ENCODE measurements at regions not wholly inside any gene's neighbourhood (a gene's known extent, or its start where the extent isn't known, plus 50 kb on each side); places are given as distances from the start of the nearest gene placed in this dataset.

DNA sequence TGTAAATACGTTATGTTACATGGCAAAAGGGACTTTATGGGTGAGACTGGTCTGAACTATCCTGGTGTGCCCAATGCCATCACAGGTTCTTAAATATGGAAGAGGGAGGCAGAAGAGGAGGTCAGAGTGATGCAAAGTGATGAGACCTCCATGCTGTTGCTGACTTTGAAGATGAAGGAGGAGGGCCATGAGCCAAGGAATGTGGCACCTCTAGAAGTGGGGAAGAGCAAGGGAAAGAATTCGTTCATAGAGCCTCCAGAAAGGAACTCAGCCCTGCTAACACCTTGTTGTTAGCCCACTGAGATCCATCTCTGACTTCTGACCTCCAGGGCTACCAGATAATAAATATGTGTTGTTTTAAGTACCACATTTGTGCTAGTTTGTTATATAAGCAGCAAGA lies 462.0 kb downstream of the RPS6KC1 start:
- TF ChIP-seq EZH2 (IDR thresholded peaks at IDR 0.05; ENCODE audit: insufficient read depth, low read length) = no peak
- TF ChIP-seq, protein P1, sequence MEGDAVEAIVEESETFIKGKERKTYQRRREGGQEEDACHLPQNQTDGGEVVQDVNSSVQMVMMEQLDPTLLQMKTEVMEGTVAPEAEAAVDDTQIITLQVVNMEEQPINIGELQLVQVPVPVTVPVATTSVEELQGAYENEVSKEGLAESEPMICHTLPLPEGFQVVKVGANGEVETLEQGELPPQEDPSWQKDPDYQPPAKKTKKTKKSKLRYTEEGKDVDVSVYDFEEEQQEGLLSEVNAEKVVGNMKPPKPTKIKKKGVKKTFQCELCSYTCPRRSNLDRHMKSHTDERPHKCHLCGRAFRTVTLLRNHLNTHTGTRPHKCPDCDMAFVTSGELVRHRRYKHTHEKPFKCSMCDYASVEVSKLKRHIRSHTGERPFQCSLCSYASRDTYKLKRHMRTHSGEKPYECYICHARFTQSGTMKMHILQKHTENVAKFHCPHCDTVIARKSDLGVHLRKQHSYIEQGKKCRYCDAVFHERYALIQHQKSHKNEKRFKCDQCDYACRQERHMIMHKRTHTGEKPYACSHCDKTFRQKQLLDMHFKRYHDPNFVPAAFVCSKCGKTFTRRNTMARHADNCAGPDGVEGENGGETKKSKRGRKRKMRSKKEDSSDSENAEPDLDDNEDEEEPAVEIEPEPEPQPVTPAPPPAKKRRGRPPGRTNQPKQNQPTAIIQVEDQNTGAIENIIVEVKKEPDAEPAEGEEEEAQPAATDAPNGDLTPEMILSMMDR (IDR thresholded peaks at IDR 0.05; ENCODE audit: insufficient read depth, low read depth, low read length) = no peak
